Skeletal muscle tissue (tissue), 3 donors: ENCODE measurements at regions not wholly inside any gene's neighbourhood (a gene's known extent, or its start where the extent isn't known, plus 50 kb on each side); places are given as distances from the start of the nearest gene placed in this dataset.

ENCODE experiments used
- H3K27ac ChIP-seq: one replicate; pipeline ENCODE4 v1.7.0; 2013; ENCODE audit warnings: mild to moderate bottlenecking, low read depth, low read length, inconsistent platforms
- H3K27me3 ChIP-seq, 3 donors: one replicate each; pipeline ENCODE4 v1.7.0; 2013; ENCODE audit warnings: low read length in 3 of 3; ENCODE audit not compliant: control insufficient read depth in 3 of 3, insufficient read depth in 3 of 3
- H3K36me3 ChIP-seq, 3 donors: one replicate each; pipeline ENCODE4 v1.7.0; 2013; ENCODE audit warnings: low read length in 3 of 3; ENCODE audit not compliant: control insufficient read depth in 3 of 3, insufficient read depth in 3 of 3
- H3K4me1 ChIP-seq, 3 donors: one replicate each; pipeline ENCODE4 v1.7.0; 2013; ENCODE audit warnings: low read length in 3 of 3, mild to moderate bottlenecking in 3 of 3; ENCODE audit not compliant: control insufficient read depth in 3 of 3, insufficient read depth in 3 of 3
- H3K4me3 ChIP-seq, 3 donors: one replicate each; pipeline ENCODE4 v1.7.0; 2013; ENCODE audit warnings: low read length in 3 of 3
- H3K9ac ChIP-seq, 3 donors: one replicate each; pipeline ENCODE4 v1.7.0; 2013; ENCODE audit warnings: low read length in 3 of 3, mild to moderate bottlenecking in 3 of 3, moderate library complexity in 2 of 3, low read depth in 1 of 3
- H3K9me3 ChIP-seq, 3 donors: one replicate each; pipeline ENCODE4 v1.7.0; 2013; ENCODE audit warnings: low read length in 3 of 3; ENCODE audit not compliant: control insufficient read depth in 3 of 3
- donor health status: Osteomylitis.

- no peaks in the 10 kb centered on the region for H3K9me3 ChIP-seq
- H3K4me1 ChIP-seq, result no peaks in the 10 kb centered on the region
- no peaks in the 10 kb centered on the region for H3K36me3 ChIP-seq
- no peak overlapping the region for H3K9ac ChIP-seq
- no peak overlapping the region for H3K27ac ChIP-seq
- no peaks in the 10 kb centered on the region for H3K27me3 ChIP-seq
- H3K4me3 ChIP-seq, result no peak overlapping the region
Measured at GRCh38 chr3:152069871-152070270, 196.4 kb downstream of the SUCNR1 start.

GRCh38 chr3:152071315-152071714 lies 197.4 kb upstream of the MBNL1 start:
- no peaks in the 10 kb centered on the region for H3K36me3 ChIP-seq
- H3K27ac ChIP-seq, result no peak overlapping the region
- no peaks in the 10 kb centered on the region for H3K4me1 ChIP-seq
- H3K4me3 ChIP-seq, result no peak overlapping the region
- no peaks in the 10 kb centered on the region for H3K27me3 ChIP-seq
- no peak overlapping the region for H3K9ac ChIP-seq
- H3K9me3 ChIP-seq, result no peaks in the 10 kb centered on the region

DNA sequence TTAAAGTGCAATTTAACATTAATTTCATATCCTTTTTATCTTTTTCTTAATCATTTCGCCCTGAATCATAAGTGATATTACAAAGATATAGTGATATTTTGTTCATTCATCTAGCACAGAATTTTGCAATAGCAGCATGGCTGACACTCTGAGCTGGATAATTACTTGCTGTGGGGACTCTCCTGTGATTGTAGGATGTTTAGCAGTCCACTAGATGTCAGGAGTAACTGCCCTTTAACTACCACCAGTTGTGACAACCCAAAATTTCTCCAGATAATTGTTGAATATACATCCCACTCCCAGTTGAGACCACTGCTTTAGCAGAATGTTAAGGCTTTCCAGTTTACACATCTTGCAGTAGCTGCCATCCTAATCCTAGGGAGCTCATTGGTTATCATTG lies 196.8 kb upstream of the MBNL1 start:
- Histone ChIP-seq H3K9ac (no peak overlapping the region), H3K27me3 (no peaks in the 10 kb centered on the region), H3K36me3 (no peaks in the 10 kb centered on the region), H3K27ac (no peak overlapping the region), H3K4me3 (no peak overlapping the region), H3K4me1 (no peaks in the 10 kb centered on the region), H3K9me3 (no peaks in the 10 kb centered on the region)

GRCh38 chr3:152073267-152073666 lies 195.5 kb upstream of the MBNL1 start:
- no peak overlapping the region for H3K27ac ChIP-seq

GRCh38 chr3:152076148-152076547 lies 192.6 kb upstream of the MBNL1 start:
- H3K9ac ChIP-seq, result no peak overlapping the region
- H3K4me3 ChIP-seq, result no peak overlapping the region
- H3K27me3 ChIP-seq, result no peaks in the 10 kb centered on the region
- H3K9me3 ChIP-seq, result no peaks in the 10 kb centered on the region
- no peaks in the 10 kb centered on the region for H3K36me3 ChIP-seq
- H3K27ac ChIP-seq, result no peak overlapping the region
- no peaks in the 10 kb centered on the region for H3K4me1 ChIP-seq

More at GRCh38 chr3:152073267-152073666, 195.5 kb upstream of the MBNL1 start:
- no peaks in the 10 kb centered on the region for H3K27me3 ChIP-seq
- H3K4me1 ChIP-seq, result no peaks in the 10 kb centered on the region
- H3K9ac ChIP-seq, result no peak overlapping the region
- no peaks in the 10 kb centered on the region for H3K36me3 ChIP-seq
- peak overlapping the region in 1 of 3 donors; percentile 38 for H3K4me3 ChIP-seq
- H3K9me3 ChIP-seq, result no peaks in the 10 kb centered on the region

- Histone ChIP-seq H3K27me3 (no peaks in the 10 kb centered on the region), H3K9me3 (no peaks in the 10 kb centered on the region), H3K36me3 (no peaks in the 10 kb centered on the region), H3K4me1 (no peaks in the 10 kb centered on the region), H3K9ac (no peak overlapping the region), H3K27ac (no peak overlapping the region), H3K4me3 (no peak overlapping the region)
Measured at GRCh38 chr3:152079980-152080379, 188.7 kb upstream of the MBNL1 start.

DNA sequence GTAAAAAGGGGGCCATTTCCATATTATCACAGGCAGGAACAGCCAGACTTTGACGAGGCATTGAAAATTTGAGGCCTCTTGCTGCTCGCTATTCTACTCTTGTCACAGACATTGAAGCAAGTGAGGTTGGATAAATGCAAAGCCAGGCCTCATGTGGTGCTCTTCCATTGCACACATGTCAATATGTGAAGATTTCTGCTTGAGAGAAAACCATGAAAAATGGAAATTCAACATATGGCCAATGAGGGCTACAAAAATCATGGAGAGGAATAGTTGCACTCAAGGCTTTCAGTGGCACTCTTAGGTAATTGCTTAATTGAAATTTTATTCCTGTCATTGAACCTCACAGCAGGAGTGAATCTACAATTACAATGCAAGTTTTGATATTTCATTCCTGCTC lies 185.6 kb upstream of the MBNL1 start:
- H3K36me3 ChIP-seq, result no peaks in the 10 kb centered on the region
- no peak overlapping the region for H3K27ac ChIP-seq
- H3K27me3 ChIP-seq, result no peaks in the 10 kb centered on the region
- H3K9me3 ChIP-seq, result no peaks in the 10 kb centered on the region
- H3K4me3 ChIP-seq, result no peak overlapping the region
- H3K4me1 ChIP-seq, result no peaks in the 10 kb centered on the region
- H3K9ac ChIP-seq, result no peak overlapping the region

DNA sequence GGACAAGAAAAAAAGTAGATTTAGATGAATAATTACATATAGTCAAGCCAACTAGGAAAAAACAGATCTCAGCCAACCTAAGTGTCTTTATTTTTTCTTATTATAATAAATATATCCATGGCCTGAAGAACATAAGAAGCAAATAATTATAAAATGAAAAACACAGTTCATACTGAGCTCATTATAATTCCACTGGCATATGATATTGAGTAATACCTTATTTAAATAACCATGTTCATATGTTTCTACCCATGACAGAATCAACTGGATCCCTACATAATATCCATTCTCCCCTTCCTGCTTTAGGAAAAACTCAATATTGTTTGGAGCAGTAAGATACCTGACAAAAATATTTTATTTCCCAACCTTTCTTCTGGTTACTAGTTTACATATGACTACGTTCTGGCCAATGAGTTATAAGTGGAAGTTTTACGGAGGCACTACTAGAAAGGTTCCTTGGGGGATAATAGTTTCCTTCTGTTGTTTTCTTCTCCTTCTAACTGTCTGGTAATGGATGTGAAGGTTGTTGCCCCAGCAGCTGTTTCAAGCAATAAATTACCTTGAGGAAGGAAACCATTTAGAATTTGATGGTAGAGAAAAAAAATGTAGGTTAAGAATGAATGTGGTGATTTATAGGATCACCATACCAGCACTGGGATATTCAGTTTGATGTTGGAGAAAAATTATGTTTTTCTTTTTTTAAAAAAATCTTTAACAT lies 184.1 kb upstream of the MBNL1 start:
- Histone ChIP-seq H3K9me3 (no peaks in the 10 kb centered on the region), H3K27ac (no peak overlapping the region), H3K4me3 (no peak overlapping the region), H3K4me1 (no peaks in the 10 kb centered on the region), H3K36me3 (no peaks in the 10 kb centered on the region), H3K9ac (no peak overlapping the region), H3K27me3 (no peaks in the 10 kb centered on the region)

- Histone ChIP-seq H3K4me3 (no peak overlapping the region), H3K9ac (no peak overlapping the region), H3K27ac (peak overlapping the region; percentile 11), H3K36me3 (no peaks in the 10 kb centered on the region), H3K27me3 (no peaks in the 10 kb centered on the region), H3K9me3 (no peaks in the 10 kb centered on the region), H3K4me1 (no peaks in the 10 kb centered on the region)
Measured at GRCh38 chr3:152087153-152087552, 181.6 kb upstream of the MBNL1 start.

- H3K27ac ChIP-seq, result no peak overlapping the region
- H3K4me1 ChIP-seq, result no peaks in the 10 kb centered on the region
- H3K9ac ChIP-seq, result no peak overlapping the region
- H3K9me3 ChIP-seq, result no peaks in the 10 kb centered on the region
- no peak overlapping the region for H3K4me3 ChIP-seq
- H3K27me3 ChIP-seq, result no peaks in the 10 kb centered on the region
- H3K36me3 ChIP-seq, result no peaks in the 10 kb centered on the region
Measured at GRCh38 chr3:152089528-152089927, 179.2 kb upstream of the MBNL1 start.
